GM19452 (cell line): ENCODE measurements at regions not wholly inside any gene's neighbourhood (a gene's known extent, or its start where the extent isn't known, plus 50 kb on each side); places are given as distances from the start of the nearest gene placed in this dataset.
"Not testable (repeated sequence)": the region's sequence is repeated elsewhere in the genome, so short reads cannot be mapped to it uniquely, and the experiment has no call there.

Source experiments
- ATAC-seq: cut with Tn5 transposase; IDR thresholded peaks from one replicate; pipeline ENCODE4 v1.9.1; 2021; ENCODE audit not compliant: unreplicated experiment

GRCh38 chr14:30158299-30158698 is 230.7 kb upstream of the PRKD1 start:
- no peak for ATAC-seq

- ATAC-seq: no peak
These were observed 231.7 kb upstream of the PRKD1 start for GRCh38 chr14:30159374-30159773.

- ATAC-seq: no peak
These were observed 233.0 kb upstream of the PRKD1 start for GRCh38 chr14:30160608-30161007.

- ATAC-seq: no peak
These were observed 234.4 kb upstream of the PRKD1 start for GRCh38 chr14:30162066-30162465.

DNA sequence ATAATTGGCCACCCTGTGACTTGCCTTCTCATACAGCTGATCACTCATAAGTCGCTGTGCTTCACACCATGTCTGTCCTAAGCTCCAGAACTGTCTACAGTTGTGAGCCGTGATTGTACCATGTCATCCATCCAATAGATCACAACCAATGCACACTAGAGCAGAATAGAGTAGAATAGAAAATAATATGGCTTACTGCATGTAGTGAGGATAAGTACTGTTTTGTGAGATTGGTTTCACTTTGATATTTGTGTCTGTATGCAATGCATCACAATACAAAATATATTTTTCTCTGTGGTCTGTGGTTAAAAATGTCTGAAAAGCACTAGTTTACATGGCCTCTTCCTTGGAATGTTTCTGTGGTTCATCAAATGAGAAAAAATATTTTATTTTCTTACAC is 237.6 kb upstream of the PRKD1 start:
- ATAC-seq: no peak

DNA sequence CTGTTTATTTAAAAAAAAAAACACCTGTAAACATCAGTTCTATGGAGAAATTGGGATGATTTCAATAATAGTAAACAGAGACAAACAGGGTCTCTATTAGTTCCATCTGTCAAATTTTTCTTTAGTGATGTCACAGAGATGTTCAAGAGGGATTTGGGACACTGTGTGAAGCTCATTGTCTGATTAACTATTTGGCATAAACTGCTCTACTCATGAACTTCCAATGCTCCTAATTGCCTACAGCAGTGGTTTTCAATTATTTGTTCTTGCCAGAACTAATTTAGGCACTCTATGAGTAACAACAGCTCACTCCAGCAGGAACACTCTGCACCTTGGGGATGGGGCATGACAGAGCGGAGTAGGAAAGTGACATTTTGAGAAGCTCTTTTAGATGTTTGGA is 250.1 kb upstream of the PRKD1 start:
- no peak for ATAC-seq

DNA sequence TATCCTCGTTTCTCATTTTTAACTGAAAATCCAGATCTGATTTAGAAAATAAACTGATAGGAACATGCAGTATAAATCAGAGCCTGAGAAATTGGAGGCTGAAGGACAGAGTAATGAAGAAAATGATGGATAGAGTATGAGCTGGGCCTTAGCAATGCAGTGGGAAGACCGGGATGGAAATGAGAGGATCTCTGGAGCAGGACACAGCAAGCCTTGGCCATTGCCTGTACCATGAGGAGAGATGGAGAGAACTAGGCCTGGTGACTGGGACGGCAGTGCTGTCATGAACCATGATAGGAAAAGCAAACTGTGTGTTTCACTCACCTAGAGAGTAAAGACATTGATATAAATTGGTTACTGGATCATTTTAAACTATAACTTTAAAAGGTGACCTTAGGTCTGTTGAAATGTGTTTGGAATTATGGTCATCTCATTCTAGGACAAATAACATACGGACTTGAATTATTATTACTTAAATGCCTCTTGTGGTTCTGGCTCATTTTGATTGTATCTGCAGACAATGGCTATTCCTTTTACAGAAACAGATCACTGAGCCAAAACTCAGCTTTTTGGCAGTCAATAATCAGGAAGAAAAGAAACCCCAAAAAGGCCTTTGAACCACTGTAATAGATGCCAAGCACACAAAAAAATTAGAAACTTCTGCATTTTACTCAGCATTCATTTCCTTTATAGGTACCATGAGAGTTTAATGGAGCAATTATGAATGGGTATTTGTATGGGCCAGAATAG is 251.9 kb upstream of the PRKD1 start:
- ATAC-seq: no peak

DNA sequence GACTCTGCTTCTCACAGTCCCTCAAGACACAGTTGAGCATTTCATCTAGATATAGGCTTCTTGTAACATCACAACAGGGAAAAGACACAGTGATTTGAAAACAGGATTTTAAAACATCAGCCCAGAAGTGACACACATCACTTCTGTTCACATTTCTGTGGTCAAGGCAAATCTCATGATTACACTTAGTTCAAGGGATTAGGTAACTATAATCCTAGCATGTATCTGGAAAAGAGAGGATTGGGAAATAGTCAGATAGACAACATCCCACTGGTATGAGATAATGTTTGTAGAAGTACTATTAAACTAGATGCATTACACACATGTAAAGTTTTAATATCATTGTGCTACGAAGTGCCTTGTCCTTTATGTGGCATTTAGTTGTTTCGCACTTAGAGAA is 252.6 kb upstream of the PRKD1 start:
- ATAC-seq: no peak

DNA sequence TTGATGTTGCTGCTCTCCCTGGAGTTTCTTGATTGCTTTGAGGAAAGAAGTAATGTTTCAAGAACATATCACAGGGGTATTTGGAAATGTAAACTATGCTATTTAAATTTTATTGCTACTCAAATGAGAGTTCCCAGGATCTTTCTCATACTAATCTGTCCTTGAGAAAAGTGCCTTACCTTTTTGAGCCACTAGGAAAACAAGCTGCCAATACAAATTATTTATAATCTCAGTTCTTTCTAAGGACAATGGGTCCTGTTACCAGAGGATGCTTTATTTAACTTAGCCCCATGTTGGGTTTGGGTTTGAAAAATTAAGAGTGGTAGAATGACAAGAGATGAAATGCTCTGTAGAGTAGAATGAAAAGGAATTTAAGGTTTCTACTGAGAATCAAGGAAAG is 258.2 kb upstream of the PRKD1 start:
- ATAC-seq: no peak

DNA sequence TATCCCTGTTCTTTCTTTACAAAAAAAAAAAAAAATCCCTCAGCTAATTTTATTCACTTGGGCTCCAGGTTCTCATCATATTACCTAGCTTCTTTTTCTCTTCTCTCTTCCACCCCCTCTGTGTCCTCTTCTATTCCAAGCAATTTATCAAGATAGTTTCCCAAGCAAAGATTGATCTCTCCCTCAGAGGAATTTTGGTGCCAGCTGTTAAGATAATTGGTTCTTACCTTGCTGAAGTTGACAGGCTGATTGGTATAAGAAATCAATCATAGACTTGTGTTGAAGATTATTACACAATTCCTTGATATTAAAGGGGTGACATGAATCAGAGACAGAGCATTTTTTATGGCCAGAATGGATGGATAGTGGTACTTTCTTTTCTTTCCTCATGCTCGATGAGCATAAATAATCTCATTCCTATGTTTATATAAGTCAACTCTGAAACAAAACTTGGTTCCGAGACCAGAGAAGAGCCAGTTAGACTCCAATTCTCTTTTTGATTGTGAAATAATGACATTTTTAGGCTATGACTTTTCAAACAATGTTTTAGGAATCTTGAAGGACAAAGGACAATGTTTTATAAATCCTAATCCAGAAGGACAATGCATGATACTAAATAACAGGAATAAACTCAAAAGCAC is 264.1 kb upstream of the PRKD1 start:
- ATAC-seq: no peak

- no peak for ATAC-seq
These were observed 265.5 kb upstream of the PRKD1 start for GRCh38 chr14:30193101-30193500.

DNA sequence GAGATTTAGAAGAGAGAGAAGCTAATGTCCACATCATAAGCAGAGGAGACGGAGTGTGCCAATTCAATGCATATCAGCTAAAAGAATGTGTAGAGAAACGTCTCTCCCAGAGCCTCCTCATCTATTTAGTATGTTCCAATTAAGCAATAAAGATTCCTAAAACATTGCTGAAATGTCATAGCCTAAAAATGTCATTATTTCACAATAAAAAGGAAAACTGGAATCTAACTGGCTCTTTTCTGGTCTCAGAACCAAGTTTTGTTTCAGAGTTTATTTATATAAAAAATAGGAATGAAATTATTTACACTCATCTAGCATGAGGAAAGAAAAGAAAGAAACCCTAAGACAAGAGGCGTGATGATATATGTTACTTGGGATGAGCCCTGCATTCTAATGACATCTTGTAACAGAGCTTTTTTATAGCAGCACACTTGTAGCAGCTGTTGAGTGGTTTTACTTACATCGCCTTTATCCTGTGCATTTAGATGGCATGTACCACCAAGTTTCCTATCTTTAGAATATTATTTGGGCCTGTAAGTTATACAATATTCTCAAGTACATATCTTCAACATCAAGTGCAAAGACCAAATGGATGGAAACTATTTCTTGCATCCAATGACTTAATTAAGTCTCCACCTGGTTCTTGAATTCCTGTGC is 266.3 kb upstream of the PRKD1 start:
- ATAC-seq: no peak

- no peak for ATAC-seq
These were observed 267.1 kb upstream of the PRKD1 start for GRCh38 chr14:30194741-30195148.

GRCh38 chr14:30195941-30196340 is 268.3 kb upstream of the PRKD1 start:
- ATAC-seq: no peak

DNA sequence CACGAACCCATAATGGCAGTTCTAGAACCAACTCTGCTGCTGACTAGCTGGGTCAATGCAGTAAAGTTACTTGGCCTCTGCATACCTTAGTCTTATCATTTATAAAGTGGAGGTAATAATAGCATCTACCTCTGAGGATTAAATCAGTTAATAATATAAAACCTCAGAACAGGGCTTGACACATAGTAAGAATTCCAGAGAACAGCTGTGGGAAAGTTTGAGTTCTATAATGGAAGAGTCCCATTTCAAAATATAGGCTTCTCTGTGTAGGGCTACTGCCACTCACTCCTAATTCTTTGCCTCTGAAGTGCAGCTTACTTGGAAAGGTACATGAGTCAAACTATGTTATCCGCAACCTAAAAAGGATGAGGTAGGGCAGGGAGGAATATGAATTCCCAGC is 269.2 kb upstream of the PRKD1 start:
- ATAC-seq: no peak

DNA sequence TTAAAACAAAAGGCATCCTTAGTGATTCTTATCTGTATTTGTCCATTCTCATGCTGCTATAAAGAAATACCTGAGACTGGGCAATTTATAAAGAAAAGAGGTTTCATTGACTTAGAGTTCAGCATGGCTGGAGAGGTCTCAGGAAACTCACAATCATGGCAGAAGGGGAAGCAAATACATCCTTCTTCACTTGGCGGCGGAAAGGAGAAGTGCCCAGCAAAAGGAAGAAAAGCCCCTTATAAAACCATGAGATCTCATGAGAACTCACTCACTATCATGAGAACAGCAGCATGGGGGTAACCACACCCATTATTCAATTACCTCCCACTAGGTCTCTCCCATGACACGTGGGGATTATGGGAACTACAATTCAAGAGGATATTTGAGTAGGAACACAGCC is 271.1 kb upstream of the PRKD1 start:
- ATAC-seq: not testable (repeated sequence)

DNA sequence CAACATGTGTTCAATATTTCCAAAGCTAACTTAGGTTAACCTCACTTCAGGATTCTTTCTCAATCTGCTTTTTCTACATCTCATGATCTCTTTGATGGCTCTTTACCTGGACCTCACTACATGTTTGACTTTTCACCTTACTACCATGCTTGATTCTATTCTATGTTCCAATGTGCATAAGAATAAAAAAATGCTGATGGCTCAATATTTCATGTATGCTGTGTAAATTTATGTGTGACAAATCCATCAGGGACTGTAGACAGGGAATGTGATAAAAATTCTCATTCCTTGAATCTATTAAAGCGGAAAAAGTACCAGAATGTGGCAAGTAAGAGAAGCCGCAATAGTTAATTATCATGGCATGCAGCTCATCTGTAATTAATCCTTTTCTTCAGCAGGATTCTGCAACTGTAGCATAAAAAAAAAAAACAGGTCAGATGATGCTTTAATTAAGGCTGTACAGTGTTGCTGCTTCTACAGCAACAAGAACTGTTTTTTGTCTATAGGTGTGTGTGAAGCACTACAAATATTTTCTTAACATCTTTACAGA is 276.9 kb upstream of the PRKD1 start:
- no peak for ATAC-seq

DNA sequence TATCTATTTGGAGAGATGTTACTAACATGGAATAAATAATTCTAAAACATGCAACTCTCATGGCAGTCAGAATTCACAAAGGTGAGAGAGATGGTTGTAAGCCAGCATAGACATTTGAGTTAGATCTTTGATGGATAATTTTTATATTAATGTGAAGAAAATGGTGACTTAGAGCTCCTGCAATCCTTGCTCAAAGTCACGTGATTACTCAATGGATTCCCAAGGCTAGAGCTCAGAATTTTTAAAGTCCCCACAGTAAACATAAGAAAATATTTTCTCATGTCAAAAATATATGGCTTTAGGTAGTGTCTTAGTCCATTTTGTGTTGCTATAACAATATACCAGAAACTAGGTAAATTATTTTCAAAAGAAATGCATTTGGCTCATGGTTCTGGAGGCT is 281.5 kb upstream of the PRKD1 start:
- ATAC-seq: no peak

GRCh38 chr14:30210630-30211029 is 283.0 kb upstream of the PRKD1 start:
- ATAC-seq: no peak

DNA sequence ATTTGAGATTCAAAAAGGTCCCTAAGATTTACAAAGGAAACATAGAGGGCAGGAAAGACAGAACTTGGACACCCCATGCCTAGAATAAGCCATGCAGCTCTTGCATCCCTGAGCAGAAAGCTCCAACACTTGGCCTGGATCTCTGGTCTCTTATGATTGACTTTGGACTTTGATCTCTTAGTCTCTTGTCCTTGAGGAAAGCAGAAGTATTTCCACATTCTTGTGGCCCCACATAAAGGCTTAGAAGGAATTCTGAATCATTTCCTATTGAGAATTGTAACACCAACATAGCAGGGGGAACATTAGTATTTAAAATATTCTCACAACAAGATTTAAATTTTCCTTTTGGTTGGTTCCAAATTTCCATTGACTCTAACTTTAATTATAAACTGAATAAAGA is 283.7 kb upstream of the PRKD1 start:
- ATAC-seq: no peak

DNA sequence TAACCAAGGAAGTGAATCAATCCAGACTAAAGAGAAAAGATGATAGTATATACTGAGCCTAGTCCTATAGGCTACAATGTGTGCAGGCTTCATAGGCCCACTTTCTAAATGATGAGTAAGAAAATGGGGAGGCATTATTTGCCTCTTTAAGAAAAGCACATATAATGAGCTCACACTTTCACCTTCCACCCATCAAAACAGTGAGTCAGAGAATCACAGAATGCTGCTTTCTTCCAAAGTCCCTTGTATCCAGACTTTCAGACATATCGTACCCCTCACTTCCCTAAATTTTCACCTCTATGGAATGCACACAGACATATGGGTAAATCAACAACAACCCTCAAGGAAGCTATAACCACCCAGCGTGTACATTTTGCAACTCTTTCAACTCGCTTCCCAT is 286.4 kb upstream of the PRKD1 start:
- no peak for ATAC-seq

DNA sequence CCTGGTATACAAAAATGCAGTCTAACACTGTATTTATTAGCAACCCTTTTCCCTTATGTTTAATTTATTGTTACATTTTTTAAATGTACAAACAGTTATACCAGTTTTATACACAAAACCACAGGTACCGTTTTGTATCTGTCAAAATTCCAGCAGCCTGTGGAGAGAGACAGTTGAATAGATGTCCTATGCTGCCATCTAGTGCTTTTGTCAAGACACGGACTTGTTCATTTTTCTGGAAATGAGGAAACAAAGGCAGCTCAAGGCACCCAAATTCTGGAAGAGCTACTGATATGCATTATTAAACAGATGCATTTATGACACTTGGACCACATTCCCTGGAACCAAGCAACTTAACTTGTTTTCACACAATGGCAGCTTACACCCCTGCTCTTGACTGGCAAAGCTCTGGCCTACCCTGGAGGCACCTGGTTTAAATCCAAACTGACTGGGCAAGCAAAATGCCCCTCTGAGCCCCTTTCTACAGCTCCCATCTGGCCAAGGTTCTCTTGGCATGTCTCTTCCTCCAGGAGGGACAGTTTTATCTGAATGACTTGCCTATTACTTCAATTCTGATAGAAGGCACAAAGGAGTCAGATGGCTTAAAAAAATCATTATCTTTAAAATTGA is 286.9 kb upstream of the PRKD1 start:
- ATAC-seq: no peak
